AG04450 (cell line): ENCODE measurements at regions not wholly inside any gene's neighbourhood (a gene's known extent, or its start where the extent isn't known, plus 50 kb on each side); places are given as distances from the start of the nearest gene placed in this dataset.

Experiments used
- CTCF ChIA-PET: fragments of 300-600, 350-600 bp; formaldehyde crosslinking; extraction: SDS; loops from one replicate; lab custom pipeline; 2022; ENCODE audit warnings: antibody characterized with exemption, inconsistent platforms; lab: Charles Lee
- POLR2A ChIA-PET: fragments of 350-600 bp; formaldehyde crosslinking; extraction: SDS; loops from one replicate; lab custom pipeline; 2021; ENCODE audit warnings: antibody characterized with exemption, inconsistent platforms; lab: Yijun Ruan, JAX
- DNase-seq: peaks from one replicate; pipeline ENCODE4 v3.0.0-alpha.2; 2011; ENCODE audit warnings: low read depth, low spot score
- H3K27ac ChIP-seq: one replicate; pipeline ENCODE4 v1.5.1; 2012; ENCODE audit warnings: low read depth, low read length, control low read depth
- H3K27me3 ChIP-seq: one replicate; pipeline ENCODE4 v1.6.0; 2012; ENCODE audit warnings: low read length; ENCODE audit not compliant: control insufficient read depth, insufficient read depth
- H3K4me3 ChIP-seq: 2 replicates; pipeline ENCODE4 v1.5.1; 2011; ENCODE audit warnings: mild to moderate bottlenecking, low read depth, low read length, control low read depth
- H3K9me3 ChIP-seq: 2 replicates; pipeline ENCODE4 v1.5.1; 2012; ENCODE audit warnings: low read length; ENCODE audit not compliant: control insufficient read depth, insufficient read depth
- TF ChIP-seq, protein P1 (sequence below): IDR thresholded peaks from 2 replicates; pipeline ENCODE4 v1.5.1; 2011; ENCODE audit warnings: low read depth, low read length, control low read depth, inconsistent platforms

DNA sequence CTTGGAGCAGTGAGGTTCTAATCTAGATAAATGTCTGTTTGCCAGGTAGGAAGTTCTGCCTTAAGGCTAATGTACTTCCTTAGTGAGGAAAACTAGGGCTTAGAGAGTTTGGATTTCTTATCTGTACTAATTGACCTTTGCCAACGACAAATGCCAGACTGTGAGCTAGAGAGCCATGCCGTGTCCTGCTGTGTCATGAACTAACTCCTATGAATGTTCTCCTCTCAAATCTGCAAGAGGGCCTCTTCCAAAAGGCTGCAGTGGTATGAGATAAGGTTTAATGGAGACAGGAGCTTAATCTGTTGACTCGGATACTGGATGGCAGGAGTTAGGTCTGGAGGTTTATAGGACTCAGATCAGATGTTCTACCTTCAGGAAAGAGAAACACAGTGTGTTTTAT lies 524.9 kb downstream of the NTRK3 start:
- Histone ChIP-seq H3K9me3 (no peaks in the 10 kb centered on the region; the same call in 1 of the 2 replicates), H3K4me3 (no peak overlapping the region), H3K27ac (no peak overlapping the region), H3K27me3 (no peaks in the 10 kb centered on the region)
- DNase-seq = no peak
- CTCF ChIA-PET = no interaction called here
- TF ChIP-seq, protein P1, sequence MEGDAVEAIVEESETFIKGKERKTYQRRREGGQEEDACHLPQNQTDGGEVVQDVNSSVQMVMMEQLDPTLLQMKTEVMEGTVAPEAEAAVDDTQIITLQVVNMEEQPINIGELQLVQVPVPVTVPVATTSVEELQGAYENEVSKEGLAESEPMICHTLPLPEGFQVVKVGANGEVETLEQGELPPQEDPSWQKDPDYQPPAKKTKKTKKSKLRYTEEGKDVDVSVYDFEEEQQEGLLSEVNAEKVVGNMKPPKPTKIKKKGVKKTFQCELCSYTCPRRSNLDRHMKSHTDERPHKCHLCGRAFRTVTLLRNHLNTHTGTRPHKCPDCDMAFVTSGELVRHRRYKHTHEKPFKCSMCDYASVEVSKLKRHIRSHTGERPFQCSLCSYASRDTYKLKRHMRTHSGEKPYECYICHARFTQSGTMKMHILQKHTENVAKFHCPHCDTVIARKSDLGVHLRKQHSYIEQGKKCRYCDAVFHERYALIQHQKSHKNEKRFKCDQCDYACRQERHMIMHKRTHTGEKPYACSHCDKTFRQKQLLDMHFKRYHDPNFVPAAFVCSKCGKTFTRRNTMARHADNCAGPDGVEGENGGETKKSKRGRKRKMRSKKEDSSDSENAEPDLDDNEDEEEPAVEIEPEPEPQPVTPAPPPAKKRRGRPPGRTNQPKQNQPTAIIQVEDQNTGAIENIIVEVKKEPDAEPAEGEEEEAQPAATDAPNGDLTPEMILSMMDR = no peak
- POLR2A ChIA-PET = no interaction called here

- DNase-seq = no peak
- ChIA-PET POLR2A (no interaction called here), CTCF (no interaction called here)
- Histone ChIP-seq H3K27ac (no peak overlapping the region), H3K9me3 (no peaks in the 10 kb centered on the region; the same call in 1 of the 2 replicates), H3K27me3 (peaks cover 2% of the 10 kb centered on the region), H3K4me3 (no peak overlapping the region)
- TF ChIP-seq, protein P1 = no peak
Measured at GRCh38 chr15:87730706-87731105, 525.8 kb downstream of the NTRK3 start.

DNA sequence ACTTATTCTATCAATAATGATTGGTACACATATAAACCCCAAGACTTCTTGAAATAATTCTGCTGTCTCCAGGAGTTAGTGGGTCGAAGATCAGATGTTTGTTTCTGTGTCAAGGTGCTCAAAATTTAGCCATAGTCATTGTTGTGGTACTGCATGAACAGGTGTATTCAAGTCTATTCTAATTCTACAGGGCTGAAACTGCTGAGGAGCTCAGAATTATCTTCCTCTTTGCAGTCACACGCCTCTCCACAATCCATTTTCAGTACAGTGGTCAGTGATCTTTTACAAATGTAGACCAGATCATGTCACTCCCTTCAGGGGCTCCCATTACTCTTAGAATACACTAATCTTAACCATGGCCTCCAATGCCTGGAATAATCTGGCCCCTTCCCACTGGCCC lies 527.5 kb downstream of the NTRK3 start:
- no peak overlapping the region for H3K4me3 ChIP-seq
- POLR2A ChIA-PET = no interaction called here
- TF ChIP-seq, protein P1 = no peak
- no peaks in the 10 kb centered on the region for H3K9me3 ChIP-seq
- no peak for DNase-seq
- peaks cover 5% of the 10 kb centered on the region for H3K27me3 ChIP-seq
- CTCF ChIA-PET = no interaction called here
- no peak overlapping the region for H3K27ac ChIP-seq

- TF ChIP-seq, protein P1 = no peak
- Histone ChIP-seq H3K27ac (no peak overlapping the region), H3K4me3 (no peak overlapping the region), H3K27me3 (peaks cover 5% of the 10 kb centered on the region), H3K9me3 (no peaks in the 10 kb centered on the region)
- ChIA-PET CTCF (no interaction called here), POLR2A (no interaction called here)
- DNase-seq = no peak
Measured at GRCh38 chr15:87727073-87727472, 529.5 kb downstream of the NTRK3 start.

- Histone ChIP-seq H3K4me3 (no peak overlapping the region), H3K9me3 (no peaks in the 10 kb centered on the region), H3K27me3 (peaks cover 5% of the 10 kb centered on the region), H3K27ac (no peak overlapping the region)
- CTCF ChIA-PET = no interaction called here
- no peak for DNase-seq
- TF ChIP-seq, protein P1 = no peak
- POLR2A ChIA-PET = no interaction called here
Measured at GRCh38 chr15:87724330-87724729, 532.2 kb downstream of the NTRK3 start.
